ENCODE measurements at regions not wholly inside any gene's neighbourhood (a gene's known extent, or its start where the extent isn't known, plus 50 kb on each side); places are given as distances from the start of the nearest gene placed in this dataset.

DNA sequence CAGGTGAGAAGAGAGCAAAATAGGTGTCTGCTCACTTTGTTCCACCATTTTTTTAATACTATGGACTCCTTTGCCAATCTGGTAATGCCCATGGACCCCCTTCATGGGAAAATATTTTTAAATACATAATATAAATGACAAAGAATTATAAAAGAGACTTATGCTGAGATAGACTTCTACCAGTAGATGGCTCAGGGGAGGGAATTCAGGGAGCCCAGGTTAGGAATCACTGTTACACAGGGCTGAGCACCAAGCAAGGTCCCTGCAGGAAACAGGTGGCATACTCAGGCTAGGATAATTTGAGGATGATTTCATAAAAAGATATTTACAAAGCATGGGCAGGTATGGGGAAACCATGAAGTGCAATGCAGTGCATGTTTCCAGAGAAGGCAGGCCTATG, 525.9 kb downstream of the FGF9 start:
- DNase-seq = no peak

DNA sequence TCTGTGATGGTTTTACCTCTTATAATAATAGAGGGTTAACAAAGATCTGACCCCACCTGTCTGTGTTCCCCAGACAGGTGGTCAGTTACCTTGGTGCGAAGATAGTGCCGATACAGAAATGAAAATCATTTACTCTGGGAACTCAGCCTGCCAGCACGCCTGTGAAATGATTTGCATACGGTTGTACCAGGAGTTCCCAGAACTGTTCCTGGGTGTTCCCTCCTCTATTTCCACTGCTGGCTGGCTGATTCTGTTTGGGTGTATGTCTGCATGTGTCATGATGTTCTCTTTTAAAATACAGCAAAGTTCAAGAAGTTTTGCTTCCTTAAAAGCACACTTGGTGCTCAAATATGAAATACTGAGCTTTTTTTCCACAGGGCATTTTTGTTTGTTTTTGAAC, 527.1 kb downstream of the FGF9 start:
- no peak for DNase-seq

DNA sequence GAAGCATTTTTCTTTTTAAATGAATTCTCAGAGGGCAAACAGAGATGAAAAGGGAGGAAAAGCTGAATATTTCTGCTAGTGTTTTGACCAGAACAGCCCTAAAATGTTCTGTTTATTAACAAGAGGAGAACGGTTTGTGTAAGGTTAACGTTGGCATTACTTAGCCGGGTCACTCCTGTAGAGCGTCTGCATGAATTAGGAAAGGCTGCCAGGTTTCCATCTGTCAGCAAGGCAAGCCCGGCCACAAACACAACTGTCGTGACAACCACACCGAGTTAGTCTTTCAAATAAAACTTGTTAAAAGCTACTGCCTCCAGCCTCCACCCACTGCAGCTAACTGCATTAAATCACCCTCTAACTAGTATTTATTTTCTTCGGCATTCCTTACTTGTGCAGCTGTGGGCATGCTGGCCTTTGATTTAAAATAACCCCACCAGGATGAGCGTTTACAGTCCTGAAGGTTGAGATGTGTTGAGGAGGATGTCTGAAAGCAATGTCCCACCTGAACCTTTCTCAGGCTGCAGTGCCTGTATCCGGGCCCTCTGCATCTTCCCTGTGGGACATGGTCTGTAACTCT, 527.9 kb downstream of the FGF9 start:
- no peak for DNase-seq

DNA sequence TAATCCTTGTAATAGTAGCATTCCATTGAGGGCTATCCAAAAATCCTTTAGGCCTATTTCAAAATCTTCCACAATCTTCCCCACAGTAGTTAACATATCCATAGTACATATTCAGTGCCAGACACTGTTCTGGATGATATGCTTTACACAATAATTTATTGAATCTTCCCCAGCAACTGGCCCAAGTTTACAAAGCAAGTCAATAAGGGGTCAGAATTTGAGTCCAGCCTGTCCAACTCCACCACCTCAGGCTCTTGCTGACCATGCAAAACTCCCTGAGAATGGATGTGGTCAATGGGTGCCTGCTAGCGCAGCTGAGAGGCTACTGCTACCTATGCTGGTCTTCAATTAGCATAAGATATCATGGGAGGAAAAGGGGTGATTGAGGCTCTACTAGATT, 529.6 kb downstream of the FGF9 start:
- DNase-seq = no peak

DNA sequence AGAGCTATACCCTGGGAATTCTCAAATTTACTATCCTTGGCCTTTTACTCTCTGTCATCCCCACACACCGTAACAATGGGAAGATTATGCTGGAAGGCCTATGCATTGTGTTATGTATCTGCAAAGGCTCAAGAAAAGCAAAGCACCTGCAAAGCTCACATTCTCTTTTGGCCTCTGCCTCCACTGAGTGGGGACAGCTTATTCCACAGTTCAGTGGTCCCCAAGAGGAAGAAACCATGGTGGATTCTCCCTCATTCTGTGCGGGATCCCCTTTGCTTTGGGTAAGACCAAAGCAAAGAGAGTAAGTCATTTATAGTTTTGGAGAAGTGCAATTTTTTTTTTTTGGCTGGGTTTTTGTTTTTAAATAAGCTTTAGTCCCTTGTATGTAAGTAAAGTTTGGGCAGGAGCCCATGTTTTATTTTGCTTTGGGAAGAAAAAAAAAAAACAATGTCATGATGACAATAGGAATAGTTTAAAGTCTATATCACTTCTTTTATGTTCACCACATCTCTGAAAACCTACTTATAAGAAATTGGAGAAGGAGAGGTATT, 530.6 kb downstream of the FGF9 start:
- DNase-seq = no peak

DNA sequence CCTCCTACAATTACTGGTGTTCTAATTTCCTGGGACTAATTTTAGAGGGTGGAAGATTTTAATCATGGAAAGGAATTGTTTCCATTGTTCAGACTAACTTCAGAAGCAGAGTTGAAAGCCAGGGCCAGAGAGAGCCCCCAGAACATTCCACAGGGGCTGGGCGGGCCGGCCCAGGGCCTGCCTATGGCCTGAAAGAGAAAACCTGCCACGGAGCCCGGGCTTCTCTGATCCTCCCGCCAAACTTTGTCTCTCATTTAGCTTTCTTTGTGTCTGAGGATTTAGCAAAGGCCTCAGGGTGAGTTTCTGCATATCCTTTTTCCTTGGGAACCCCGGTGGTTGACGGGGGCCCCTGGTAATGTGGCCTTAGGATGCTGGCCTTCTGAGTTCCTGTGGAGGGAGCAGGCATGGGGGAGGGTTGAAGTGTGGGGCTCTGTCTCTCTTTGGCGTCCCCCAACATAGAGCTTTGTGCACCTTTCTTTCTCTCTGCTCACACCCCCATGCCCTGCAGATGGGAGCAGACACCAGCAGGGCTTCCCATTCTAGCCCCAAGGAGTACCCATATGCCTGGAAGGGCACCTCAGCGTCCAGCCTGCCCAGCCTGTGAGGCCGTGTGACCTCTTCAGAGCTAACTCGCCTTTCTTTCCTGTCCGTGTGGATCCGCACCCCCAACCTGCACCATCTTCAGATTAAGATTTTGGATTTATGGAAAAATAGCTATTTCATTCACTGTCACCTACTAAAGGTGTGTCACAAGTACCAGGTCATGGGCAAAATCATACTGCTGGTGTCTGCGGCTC, 539.5 kb downstream of the FGF9 start:
- DNase-seq = no peak

DNA sequence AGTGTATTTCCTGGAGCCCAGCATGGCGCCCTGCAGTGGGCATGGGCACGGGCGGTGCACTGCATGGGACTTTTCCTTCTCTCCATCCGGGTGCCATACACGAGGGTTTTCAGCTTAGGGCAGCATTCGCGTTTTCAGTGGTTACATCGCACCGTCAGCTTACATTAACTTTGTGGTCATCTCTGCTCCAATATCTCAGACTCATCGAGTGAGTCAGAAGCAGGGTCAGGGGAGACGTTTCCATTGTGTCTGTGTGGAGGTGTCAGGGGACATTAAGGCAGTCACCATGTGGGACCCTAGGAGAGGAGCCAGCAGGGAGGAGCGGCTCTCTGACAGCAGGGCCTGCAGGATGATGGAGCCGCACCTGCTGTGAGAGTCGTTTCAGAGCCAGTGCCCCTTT, 541.0 kb downstream of the FGF9 start:
- no peak for DNase-seq

DNA sequence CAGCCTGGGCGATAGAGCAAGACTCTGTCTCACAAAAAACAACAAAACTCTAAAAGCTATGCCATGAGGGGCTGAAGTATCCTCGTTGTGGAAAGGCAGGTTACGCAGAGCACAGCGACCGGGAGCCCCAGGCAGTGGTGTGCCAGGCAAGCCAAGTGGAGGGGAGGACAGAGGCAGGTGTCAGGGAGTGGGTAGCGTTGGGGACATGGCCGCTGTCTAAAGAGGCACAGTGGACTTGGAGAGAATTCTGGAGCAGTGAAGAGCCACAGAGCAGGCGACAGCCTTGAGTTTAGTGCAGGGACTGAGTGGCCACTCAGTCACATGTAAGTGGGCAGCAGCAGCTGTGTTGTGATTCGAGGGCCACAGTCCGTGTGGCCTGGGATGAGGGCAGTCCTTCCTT, 541.7 kb downstream of the FGF9 start:
- no peak for DNase-seq

DNA sequence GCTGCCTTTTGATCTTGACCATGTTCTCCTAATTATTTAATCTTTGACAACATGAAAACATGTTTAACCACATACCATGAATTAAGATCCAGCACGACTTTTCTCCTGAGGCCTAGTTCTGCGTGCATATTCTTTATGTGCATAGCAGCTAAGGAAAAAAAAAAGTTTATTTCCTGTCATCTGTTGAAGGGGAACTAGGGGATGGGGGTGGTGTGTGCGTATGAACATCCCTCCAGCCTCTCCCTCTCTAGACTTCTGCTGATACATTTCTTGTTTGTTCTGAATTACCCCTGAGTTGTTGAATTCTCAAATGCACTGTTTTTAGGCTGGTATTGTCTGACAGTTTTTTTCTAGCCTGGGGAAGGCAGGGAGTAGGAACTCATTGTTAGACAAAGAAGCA, 543.3 kb downstream of the FGF9 start:
- no peak for DNase-seq

DNA sequence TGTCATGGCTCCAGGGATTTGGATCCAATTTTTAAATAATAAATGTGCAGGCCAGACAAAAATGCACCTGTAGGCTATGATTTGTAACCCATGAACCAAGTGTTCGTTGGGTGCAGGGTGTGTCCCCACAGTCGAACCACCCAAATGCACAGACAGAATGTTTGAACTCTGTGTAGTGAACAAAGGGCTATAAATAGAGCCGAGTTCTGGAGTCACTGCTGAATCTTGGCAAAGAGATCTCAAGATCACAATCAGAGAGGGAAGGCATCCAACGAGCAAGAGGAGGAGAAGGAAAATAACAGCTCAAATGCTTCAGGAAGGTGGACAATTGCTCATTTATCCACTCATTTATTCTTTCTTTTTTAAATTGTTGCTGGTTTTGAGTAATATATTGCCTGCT, 547.9 kb downstream of the FGF9 start:
- no peak for DNase-seq

DNA sequence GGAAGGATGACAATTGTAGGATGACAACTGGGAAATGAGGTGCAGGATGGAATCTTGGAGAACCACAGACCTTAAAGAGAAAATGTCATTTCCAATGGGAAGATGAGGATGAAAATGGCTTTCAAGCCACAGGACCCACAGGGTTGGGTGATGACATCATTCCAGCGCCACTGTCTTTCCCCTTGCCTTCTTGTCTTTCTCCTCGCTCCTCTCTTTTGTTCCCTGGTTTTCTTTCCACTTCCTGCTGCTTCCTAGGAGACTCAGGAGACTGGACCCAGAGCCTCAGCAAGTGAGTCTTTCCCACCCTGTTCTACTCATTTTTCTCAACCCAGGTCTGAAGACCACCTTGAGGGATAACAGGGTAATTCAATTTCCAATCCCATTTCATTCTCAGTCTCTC, 548.8 kb downstream of the FGF9 start:
- no peak for DNase-seq

DNA sequence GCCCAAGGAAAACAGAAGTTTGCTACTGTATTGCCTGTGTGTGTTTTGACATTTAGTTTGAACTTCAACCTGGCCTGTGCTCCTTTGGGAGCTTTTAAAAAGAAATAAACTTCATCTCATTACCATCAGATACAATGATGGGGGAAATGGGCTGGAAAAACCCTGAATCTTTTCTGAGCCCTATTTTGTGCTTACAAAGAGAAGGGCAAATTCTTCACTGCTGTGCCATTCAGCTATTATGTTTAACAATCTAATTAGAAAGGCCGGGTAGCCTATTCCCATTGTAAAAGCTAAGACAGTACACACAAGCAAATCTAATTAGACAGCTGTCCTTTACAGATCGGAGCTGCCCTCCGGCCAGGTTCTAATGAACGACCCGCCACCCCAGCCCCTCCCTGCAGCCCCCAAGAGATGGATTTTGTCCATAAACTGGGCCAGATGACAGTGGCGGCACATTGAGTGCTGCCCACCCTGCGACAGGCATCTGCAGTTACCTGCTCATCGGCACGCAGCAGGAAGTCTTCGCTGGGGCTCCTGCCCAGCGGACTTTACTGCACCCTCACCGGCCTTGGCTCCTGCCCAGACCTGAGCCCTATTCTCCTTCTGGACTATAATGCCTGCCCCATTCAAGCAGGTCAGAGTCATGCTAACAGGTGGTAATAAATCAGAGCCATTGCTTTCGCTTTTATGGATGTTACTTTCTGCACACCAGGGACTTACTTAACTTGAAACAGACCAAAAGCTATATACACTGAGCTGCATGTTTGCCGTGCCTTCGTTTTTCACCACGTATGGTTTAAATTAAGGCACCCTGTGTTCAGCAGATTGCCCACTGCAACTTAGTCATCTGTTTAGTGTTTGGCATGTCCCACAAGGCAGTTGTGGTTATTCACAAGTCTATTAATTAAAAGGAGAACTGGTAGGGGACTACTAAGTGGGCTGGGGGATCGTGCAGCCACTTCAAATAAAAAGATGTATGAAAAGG, 549.6 kb downstream of the FGF9 start:
- DNase-seq = no peak

DNA sequence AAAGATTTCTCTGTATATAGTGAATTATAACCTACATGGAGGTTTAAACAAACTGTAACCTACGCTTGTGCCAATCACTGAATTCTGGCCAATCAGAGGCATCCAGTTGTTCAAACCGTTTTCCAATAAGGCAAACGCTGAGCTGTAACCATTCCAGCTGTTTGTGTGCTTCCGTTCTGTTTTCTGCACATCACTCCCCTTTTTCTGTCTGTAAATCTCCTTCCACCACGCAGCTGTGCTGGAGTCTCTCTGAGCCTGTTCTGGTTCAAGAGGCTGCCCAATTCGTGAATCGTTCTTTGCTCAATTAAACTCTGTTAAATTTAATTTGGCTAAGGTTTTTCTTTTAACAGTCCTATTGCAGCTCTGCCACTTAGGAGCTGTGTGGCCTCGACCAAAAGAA, 552.5 kb downstream of the FGF9 start:
- no peak for DNase-seq

DNA sequence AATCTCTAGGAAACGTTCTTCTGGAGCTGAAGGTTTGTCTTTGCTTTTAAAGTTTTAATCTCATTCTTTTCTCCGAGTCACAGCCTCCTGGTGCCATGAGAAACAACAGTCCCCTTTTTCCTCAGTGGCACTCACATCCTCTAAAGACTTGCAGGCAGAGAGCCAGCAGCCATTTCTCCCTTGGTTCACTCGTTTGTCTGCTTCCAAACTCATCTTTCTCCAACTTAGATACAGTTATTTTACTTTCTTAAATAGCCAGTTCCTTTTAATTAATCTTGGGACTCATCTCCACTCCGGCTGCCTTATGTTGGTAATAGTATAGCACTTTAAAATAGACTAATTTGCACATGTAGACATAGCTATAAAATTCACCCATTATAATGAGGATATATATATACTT, 555.2 kb downstream of the FGF9 start:
- no peak for DNase-seq

DNA sequence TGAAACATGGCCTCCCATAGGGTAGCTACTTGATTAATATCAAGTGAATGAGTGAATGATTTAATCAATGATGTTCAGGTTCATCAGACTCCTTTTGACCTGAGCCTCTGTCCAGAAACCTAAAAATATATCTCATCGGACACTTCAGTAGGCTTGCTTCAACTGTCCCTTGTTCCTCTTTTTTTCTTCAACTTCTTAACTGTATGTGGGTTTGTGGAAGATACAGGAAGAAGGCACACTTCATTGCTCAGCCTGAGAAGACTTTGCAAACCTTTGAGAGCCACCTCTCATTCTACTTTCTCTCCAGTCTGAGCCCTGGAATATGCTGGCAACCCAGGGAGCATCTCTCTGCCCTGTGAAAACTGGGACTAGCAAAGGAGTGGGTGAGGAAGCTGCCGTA, 557.0 kb downstream of the FGF9 start:
- DNase-seq = no peak

DNA sequence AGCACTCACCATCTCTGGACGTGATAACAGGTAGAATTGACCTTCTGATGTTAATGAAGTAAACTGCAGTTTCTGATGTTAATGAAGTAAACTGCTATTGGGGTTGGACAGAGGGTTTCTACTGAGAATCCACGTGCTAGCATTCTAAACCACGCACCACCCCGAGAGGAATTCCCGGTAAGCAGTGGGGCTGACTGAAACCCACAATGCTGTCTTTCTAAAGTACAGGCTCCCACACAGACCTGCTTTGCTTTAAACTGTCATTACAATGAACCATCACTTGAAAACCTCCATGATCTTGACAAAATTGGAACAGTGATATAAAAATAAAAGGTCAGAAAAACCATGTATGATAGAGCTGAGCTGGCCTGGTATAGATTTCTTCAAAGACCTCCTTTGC, 559.0 kb downstream of the FGF9 start:
- DNase-seq = no peak

DNA sequence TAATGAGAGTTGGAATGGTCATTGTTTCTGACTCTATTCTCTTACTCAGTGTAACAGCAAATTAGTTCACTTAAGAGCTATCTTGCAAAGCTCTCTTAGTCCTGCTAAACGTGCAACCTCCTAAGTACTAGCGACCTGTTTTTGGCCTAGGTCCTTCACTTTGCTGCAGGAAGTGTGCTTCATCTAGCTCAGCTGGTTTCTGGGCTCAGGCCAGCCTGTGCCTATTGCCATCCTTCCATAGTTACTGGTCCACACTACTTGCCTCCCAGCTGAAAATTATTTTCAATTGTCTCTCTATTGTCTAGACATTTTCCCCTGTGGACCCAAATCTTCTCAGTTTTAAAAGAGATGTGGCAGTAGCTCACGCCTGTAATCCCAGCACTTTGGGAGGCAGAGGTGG, 561.3 kb downstream of the FGF9 start:
- no peak for DNase-seq

DNA sequence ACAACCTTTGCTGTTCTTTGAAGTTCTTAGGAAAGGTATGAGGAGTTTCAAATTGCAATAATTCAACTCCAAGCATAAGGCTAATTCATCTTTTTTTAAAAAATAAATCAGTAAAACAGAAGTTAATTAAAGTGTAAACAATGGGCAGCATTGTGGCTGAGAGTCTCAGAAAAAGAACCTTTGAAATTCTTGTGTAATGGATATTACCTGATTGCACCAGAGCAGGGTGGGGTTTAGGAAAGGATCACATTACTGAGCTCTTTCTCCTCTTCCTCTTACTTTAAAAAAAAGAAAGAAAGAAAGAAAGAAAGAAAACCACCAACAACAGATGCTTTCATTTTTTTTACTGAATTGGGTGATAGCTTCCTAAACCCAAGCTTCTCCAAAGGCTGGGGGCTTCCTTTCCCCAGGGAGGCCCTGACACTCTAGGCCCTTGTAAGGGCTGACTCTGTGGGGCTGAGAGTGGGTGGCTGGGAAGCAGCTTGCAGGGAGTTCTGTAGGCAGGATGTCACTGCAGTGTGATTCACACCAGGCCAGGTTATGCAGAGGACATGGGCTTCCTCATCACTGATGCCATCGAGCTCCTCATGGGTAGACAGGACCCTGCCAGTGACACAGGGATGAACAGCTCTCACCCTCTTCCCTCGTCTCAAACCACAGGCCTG, 564.5 kb downstream of the FGF9 start:
- no peak for DNase-seq

DNA sequence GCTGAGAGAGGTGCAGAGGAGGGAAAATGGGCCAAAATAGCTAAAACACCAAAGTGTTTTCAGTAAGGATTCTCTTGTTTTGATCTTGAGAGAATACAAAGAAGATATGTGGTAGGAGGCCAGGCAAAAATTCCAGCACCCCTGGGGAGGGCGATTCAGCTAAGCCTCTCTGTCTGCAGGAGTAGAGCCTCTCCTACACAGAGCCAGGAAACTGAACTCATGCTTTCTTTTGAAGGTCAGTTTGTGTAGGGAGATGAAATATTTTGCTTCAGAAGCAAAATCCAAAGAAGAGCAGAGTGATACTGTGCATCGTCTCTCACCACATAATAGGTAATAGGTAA, 565.0 kb downstream of the FGF9 start:
- no peak for DNase-seq

DNA sequence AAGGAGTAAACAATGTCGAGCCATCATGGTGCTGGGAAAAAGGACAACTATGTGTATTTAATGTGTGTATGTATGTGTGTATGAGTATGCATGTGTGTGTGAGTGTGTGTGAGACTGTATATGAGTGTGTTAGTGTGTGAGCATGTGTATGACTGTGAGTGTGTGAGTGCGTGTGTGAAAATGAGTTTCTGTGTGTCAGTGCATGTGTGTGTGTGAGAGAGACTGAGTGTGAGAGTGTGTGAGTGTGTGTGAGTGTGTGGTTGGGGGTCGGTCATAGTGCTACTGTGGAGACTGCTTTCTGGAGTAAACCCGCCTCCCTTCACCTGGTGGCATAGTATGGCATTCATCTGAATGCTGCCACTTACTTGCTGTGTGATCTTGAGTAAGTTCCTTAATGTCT, 567.4 kb downstream of the FGF9 start:
- no peak for DNase-seq

DNA sequence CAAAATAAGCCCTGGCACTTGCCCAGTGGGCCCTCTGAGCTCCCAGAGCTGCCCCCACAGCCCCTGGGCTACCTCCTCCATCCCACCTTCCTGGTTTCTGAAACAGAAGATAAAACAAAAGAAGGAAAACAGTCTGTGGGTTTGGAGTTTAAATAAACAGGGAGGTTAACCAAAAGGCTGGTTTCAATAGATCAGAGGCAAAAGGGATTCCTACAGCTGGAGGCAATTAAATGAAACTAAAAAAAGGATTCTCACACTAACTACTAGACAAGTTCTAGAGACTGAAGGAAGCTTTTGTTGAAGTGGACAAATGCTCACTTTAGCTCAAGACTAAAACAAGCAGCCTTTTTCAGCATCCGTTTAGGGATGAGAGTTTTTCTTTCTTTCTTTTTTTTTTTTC, 569.8 kb downstream of the FGF9 start:
- DNase-seq = no peak

DNA sequence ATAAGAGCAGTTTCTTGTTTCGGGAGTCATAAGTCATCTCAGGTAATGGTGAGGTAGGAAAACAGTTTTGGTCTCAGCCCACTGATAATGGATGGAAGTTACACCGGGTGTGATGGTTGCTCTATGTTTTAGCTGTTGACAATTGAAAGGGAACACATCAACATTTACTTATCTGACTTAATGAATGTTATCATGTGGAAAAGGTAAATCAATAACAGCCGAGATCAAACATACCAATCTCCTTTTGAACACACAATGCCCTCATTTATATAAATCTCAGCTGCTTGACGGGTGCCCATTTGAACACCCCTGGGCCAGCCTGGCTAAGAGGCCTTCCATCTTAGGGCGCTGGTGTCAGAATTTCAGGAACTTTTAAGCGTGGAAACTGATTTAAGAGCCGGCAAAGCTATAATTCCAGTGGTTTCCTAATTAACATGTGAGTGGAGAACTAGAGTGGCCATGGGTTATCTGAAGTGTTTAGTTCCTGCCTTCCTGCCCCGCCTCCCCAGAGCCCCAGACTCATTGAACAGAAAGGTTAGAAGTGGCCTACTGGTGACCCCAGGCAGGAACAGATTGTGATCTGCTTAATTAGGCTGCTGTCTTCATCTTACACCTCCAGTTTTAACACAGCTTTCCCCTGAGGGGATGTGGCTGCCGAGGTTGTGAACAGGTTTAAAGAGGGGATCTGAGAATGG, 572.7 kb downstream of the FGF9 start:
- DNase-seq = no peak
